PC-3 (cell line): ENCODE measurements at regions not wholly inside any gene's neighbourhood (a gene's known extent, or its start where the extent isn't known, plus 50 kb on each side); places are given as distances from the start of the nearest gene placed in this dataset.

Experiments used
- ATAC-seq: fragments of 200-7000 bp; cut with Tn5 transposase; 2 replicates; pipeline ENCODE4 v1.9.1; 2020; ENCODE audit warnings: mild to moderate bottlenecking, moderate library complexity
- BruUV-seq: library from RNA; stranded (reverse); fragments of 400-500 nt; replicated peaks from 2 replicates; lab custom pipeline; 2021; lab: Mats Ljungman, UMichigan
- CTCF ChIA-PET: fragments of 300-600 bp; sonication (Branson Sonifier 250); formaldehyde crosslinking; loops from one replicate; lab custom pipeline; 2022; ENCODE audit warnings: antibody characterized with exemption; lab: Charles Lee
- POLR2A ChIA-PET: fragments of 300-600 bp; sonication (Branson Sonifier 250); formaldehyde crosslinking; loops from one replicate; lab custom pipeline; 2022; ENCODE audit warnings: antibody characterized with exemption; ENCODE audit not compliant: unreplicated experiment; lab: Charles Lee
- DNase-seq: peaks from one replicate; pipeline ENCODE4 v3.0.0-alpha.2; 2015
- H2AFZ ChIP-seq: fragments of 300-600 bp; sonication (generic); 2 replicates; pipeline ENCODE4 v1.6.0; 2016; ENCODE audit warnings: antibody characterized with exemption, low read length
- H3F3A ChIP-seq: fragments of 300-600 bp; sonication (generic); one replicate; pipeline ENCODE4 v1.6.0; 2017; ENCODE audit warnings: antibody characterized with exemption, low read length, control low read depth, mild to moderate bottlenecking; ENCODE audit not compliant: unreplicated experiment
- H3K27ac ChIP-seq: fragments of 300-600 bp; sonication (generic); 2 replicates; pipeline ENCODE4 v1.5.1; 2016; ENCODE audit warnings: mild to moderate bottlenecking, low read length
- H3K27me3 ChIP-seq: fragments of 300-600 bp; sonication (generic); 2 replicates; pipeline ENCODE4 v1.6.1; 2016; ENCODE audit warnings: low read length, mixed read lengths
- H3K36me3 ChIP-seq: fragments of 300-600 bp; sonication (generic); 2 replicates; pipeline ENCODE4 v1.6.1; 2016; ENCODE audit warnings: low read depth, mixed run types, low read length, mixed read lengths
- H3K4me1 ChIP-seq: fragments of 300-600 bp; sonication (generic); 2 replicates; pipeline ENCODE4 v1.5.1; 2016; ENCODE audit warnings: low read length; ENCODE audit not compliant: insufficient read depth
- H3K4me2 ChIP-seq: fragments of 300-600 bp; sonication (generic); 2 replicates; pipeline ENCODE4 v1.6.0; 2016; ENCODE audit warnings: low read length
- H3K4me3 ChIP-seq: fragments of 300-600 bp; sonication (generic); 2 replicates; pipeline ENCODE4 v1.5.1; 2016; ENCODE audit warnings: mild to moderate bottlenecking, low read length, mixed read lengths
- H3K79me2 ChIP-seq: fragments of 300-600 bp; sonication (generic); 2 replicates; pipeline ENCODE4 v1.6.1; 2017; ENCODE audit warnings: low read length, mixed read lengths
- H3K9ac ChIP-seq: fragments of 300-600 bp; sonication (generic); 2 replicates; pipeline ENCODE4 v1.6.0; 2016; ENCODE audit warnings: mild to moderate bottlenecking, low read length
- H3K9me2 ChIP-seq: fragments of 300-600 bp; sonication (generic); replicated peaks from 2 replicates; pipeline ENCODE4 v1.6.1; 2016; ENCODE audit warnings: mixed run types, low read length, mixed read lengths
- H3K9me3 ChIP-seq: fragments of 300-600 bp; sonication (generic); 2 replicates; pipeline ENCODE4 v1.6.1; 2016; ENCODE audit warnings: low read length, mixed read lengths
- H4K20me1 ChIP-seq: fragments of 300-600 bp; sonication (generic); 2 replicates; pipeline ENCODE4 v1.6.1; 2016; ENCODE audit warnings: low read length, mixed read lengths
- CTCF ChIP-seq: fragments of 300-600 bp; sonication (generic); conservative IDR thresholded peaks from 2 replicates; pipeline ENCODE4 v1.5.1; 2017; ENCODE audit warnings: antibody characterized with exemption, low read depth, mild to moderate bottlenecking, low read length
- EZH2 ChIP-seq: fragments of 300-600 bp; sonication (generic); IDR thresholded peaks from one replicate; pipeline ENCODE4 v1.6.1; 2017; ENCODE audit warnings: antibody characterized with exemption, mild to moderate bottlenecking, low read length; ENCODE audit not compliant: unreplicated experiment
- EZH2phosphoT487 ChIP-seq: fragments of 300-600 bp; sonication (generic); IDR thresholded peaks from 2 replicates; pipeline ENCODE4 v1.6.1; 2018; ENCODE audit warnings: mild to moderate bottlenecking, antibody characterized with exemption, low read length, borderline replicate concordance
- intact Hi-C: fragments of 100-400 bp; cut with micrococcal nuclease; formaldehyde crosslinking; loops from 2 replicates; pipeline ENCODE4 v1.9.0; 2023

- H3K4me1 ChIP-seq = peaks cover 4% of the 10 kb centered on the region; the same call in 1 of the 2 replicates
- BruUV-seq = no TSS peak
- no peak overlapping the region for H3K9ac ChIP-seq
- H2AFZ ChIP-seq = no peak overlapping the region
- H3K36me3 ChIP-seq = no peaks in the 10 kb centered on the region
- H3K27ac ChIP-seq = no peak overlapping the region
- H3K79me2 ChIP-seq = no peaks in the 10 kb centered on the region
- DNase-seq (no peak), ATAC-seq (no peak)
- TF ChIP-seq EZH2 (no peak), EZH2phosphoT487 (no peak), CTCF (no peak)
- H3K4me3 ChIP-seq = no peak overlapping the region
- H3K9me3 ChIP-seq = no peaks in the 10 kb centered on the region
- no peak overlapping the region for H3K4me2 ChIP-seq
- intact Hi-C loops = no loop called here
- CTCF ChIA-PET = no interaction called here
- H3K9me2 ChIP-seq = no peaks in the 10 kb centered on the region
- H3K27me3 ChIP-seq = no peaks in the 10 kb centered on the region
- no peaks in the 10 kb centered on the region for H3F3A ChIP-seq
- POLR2A ChIA-PET = no interaction called here
- no peaks in the 10 kb centered on the region for H4K20me1 ChIP-seq
Measured at GRCh38 chr18:29198834-29199233, 1021.9 kb upstream of the CDH2 start.

- Histone ChIP-seq H3K36me3 (no peaks in the 10 kb centered on the region), H3K79me2 (no peaks in the 10 kb centered on the region), H3K4me2 (no peak overlapping the region), H3K9ac (no peak overlapping the region), H2AFZ (no peak overlapping the region), H3K4me1 (no peaks in the 10 kb centered on the region), H3F3A (no peaks in the 10 kb centered on the region), H4K20me1 (no peaks in the 10 kb centered on the region), H3K27me3 (no peaks in the 10 kb centered on the region), H3K9me3 (no peaks in the 10 kb centered on the region), H3K27ac (no peak overlapping the region), H3K9me2 (no peaks in the 10 kb centered on the region), H3K4me3 (no peak overlapping the region)
- TF ChIP-seq EZH2phosphoT487 (no peak), CTCF (no peak), EZH2 (no peak)
- CTCF ChIA-PET = no interaction called here
- BruUV-seq = no TSS peak
- POLR2A ChIA-PET = no interaction called here
- ATAC-seq (no peak), DNase-seq (no peak)
- intact Hi-C loops = no loop called here
Measured at GRCh38 chr18:29196307-29196706, 1019.4 kb upstream of the CDH2 start.

GRCh38 chr18:29191263-29191662 lies 1014.3 kb upstream of the CDH2 start:
- CTCF ChIA-PET = interaction anchor here (0.6 kb wide), 1 partner anchor 243 kb away, joined by 3 read pairs; no protein-coding TSS in a partner anchor
- peak; percentile 69 for ATAC-seq
- intact Hi-C loops = no loop called here
- no TSS peak for BruUV-seq
- no peaks in the 10 kb centered on the region for H3K9me3 ChIP-seq
- H3K27me3 ChIP-seq = no peaks in the 10 kb centered on the region
- POLR2A ChIA-PET = no interaction called here
- TF ChIP-seq EZH2phosphoT487 (no peak), CTCF (peak; percentile 72), EZH2 (no peak)
- H3K4me1 ChIP-seq = peaks cover 20% of the 10 kb centered on the region
- no peaks in the 10 kb centered on the region for H3K79me2 ChIP-seq
- no peaks in the 10 kb centered on the region for H4K20me1 ChIP-seq
- H2AFZ ChIP-seq = no peak overlapping the region
- H3F3A ChIP-seq = no peaks in the 10 kb centered on the region
- H3K4me3 ChIP-seq = no peak overlapping the region
- DNase-seq = peak; percentile 44
- H3K36me3 ChIP-seq = no peaks in the 10 kb centered on the region
- no peaks in the 10 kb centered on the region for H3K9me2 ChIP-seq
- no peak overlapping the region for H3K9ac ChIP-seq
- no peak overlapping the region for H3K4me2 ChIP-seq
- H3K27ac ChIP-seq = no peak overlapping the region
